Cardiac fibroblast (primary cell): ENCODE measurements at regions not wholly inside any gene's neighbourhood (a gene's known extent, or its start where the extent isn't known, plus 50 kb on each side); places are given as distances from the start of the nearest gene placed in this dataset.

Experiments used
- DNase-seq, 2 donors: peaks; one replicate each; pipeline versions ENCODE4 v3.0.0 to v3.0.0-alpha.2; 2010; ENCODE audit warnings: low read depth in 2 of 2
- H3K4me3 ChIP-seq, 2 donors: replicated peaks in 1 of 2; 1 replicate in 1 of 2; 2 replicates in 1 of 2; pipeline ENCODE4 v1.5.1; 2011; ENCODE audit warnings: low read depth in 2 of 2, low read length in 2 of 2, mild to moderate bottlenecking in 2 of 2, moderate library complexity in 1 of 2
- TF ChIP-seq, protein P1 (sequence below): IDR thresholded peaks from one replicate; pipeline ENCODE4 v1.5.1; 2011; ENCODE audit warnings: low read depth, mild to moderate bottlenecking, low read length, inconsistent platforms

DNA sequence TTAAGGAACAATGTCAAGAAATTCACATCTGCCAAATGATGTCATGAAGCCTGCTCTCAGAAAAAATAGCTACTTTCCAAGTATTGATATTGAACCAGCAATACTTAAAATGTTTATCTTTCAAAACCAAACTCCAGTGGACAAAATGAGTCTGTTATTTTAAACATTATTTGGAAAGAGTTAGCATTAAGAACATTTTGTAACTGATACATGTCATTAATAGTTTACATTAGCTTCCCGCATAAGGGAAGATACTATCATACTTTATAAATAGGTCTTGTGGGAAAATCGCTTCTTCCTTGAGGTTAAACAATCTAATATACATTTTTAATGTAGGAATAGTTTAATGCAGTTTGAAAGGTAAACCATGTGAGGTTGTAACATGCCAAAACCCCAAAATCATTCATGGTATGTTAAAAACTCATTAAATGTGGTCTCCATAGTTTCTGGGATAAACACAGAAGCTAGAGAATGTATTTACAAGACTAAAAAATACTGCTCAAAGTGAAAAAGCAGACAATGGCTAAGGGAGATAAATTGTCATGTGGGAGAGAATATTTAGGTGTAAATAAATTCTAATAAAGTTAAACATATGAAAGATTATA lies 73.4 kb upstream of the ATP2B1 start:
- no peak overlapping the region for H3K4me3 ChIP-seq
- no peak for DNase-seq

DNA sequence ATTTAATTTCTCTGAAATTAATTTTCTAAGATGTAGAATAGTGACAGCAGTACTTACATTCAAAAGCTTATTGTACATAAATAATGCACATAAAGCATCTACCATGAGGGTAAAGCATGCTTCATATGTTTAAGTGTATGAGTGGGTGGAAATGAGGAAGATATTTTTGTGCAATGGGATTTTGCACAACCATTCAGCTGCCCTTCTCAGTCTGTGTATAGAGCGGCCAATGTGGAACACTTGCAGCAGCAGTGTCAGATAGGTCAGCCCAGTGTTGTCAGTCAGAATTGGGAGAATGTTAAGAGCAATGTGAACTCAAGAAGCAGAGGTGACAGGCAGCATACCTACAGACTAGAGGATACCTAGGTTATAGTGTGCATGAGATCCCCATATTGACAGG lies 72.5 kb upstream of the ATP2B1 start:
- TF ChIP-seq, protein P1, sequence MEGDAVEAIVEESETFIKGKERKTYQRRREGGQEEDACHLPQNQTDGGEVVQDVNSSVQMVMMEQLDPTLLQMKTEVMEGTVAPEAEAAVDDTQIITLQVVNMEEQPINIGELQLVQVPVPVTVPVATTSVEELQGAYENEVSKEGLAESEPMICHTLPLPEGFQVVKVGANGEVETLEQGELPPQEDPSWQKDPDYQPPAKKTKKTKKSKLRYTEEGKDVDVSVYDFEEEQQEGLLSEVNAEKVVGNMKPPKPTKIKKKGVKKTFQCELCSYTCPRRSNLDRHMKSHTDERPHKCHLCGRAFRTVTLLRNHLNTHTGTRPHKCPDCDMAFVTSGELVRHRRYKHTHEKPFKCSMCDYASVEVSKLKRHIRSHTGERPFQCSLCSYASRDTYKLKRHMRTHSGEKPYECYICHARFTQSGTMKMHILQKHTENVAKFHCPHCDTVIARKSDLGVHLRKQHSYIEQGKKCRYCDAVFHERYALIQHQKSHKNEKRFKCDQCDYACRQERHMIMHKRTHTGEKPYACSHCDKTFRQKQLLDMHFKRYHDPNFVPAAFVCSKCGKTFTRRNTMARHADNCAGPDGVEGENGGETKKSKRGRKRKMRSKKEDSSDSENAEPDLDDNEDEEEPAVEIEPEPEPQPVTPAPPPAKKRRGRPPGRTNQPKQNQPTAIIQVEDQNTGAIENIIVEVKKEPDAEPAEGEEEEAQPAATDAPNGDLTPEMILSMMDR: no peak
- no peak overlapping the region for H3K4me3 ChIP-seq
- no peak for DNase-seq

More for the DNA sequence above, 73.4 kb upstream of the ATP2B1 start:
- TF ChIP-seq, protein P1: no peak

DNA sequence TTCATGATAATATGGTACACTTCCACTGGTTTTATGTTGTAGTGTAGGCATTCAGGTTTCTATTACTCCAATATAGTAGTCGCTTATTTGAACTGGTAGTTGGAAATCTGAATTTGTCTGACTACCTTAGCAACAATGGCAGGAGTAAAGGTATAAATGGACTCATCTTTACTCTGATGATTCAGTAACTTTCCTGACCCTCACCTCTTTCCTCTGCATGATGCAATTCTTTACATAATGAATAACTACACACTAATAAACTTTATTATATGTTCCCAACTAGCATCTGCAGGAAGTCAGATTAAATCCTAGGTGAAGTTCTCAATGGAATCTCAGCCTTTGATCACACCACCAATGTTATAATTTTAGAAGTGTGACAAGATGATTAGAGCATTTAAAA lies 70.5 kb upstream of the ATP2B1 start:
- TF ChIP-seq, protein P1: no peak
- DNase-seq: no peak
- no peak overlapping the region for H3K4me3 ChIP-seq

DNA sequence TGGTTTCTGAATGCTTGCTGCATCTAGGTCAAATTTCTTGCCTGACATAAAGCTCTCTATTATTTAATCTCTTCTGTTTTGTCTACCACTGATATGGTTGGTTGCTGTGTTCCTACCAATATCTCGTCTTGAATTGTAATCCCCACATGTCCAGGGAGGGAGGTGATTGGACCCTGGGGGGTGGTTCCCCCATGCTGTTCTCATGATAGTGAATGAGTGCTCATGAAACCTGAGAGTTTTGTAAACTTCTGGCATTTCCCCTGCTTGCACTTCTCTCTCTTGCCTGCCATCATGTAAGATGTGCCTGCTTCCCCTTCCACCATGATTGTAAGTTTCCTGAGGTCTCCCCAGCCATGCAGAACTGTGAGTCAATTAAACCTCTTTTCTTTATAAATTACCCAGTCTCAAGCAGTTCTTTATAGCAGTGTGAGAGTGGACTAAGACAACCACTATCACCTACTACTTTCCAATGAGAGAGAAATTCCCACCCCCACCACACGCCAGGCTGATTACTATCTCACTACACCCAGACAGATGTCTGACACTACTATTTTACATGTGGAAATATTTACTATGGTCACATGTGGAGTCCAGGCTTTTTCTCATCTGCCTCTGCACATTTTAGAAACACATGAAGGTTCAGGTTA lies 69.2 kb upstream of the ATP2B1 start:
- H3K4me3 ChIP-seq: no peak overlapping the region
- DNase-seq: no peak
- TF ChIP-seq, protein P1: no peak

DNA sequence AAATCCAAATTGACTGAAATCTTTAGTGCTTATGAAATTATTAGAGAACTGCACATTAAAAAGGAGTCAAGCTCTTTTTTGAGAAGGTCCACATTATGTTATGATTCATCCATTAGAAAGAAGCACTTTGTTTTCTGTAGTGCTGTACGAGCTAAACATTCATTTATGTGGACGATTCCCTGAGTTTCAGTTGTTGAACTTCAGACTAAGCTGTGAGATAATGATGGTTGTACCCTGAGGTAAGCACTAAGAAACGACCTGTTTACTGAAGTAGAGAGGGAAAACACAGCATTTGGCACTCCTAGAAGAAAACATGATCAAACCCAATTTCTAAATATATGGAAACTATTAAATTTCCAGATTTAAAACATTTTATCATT lies 67.3 kb upstream of the ATP2B1 start:
- TF ChIP-seq, protein P1: no peak
- no peak for DNase-seq

DNA sequence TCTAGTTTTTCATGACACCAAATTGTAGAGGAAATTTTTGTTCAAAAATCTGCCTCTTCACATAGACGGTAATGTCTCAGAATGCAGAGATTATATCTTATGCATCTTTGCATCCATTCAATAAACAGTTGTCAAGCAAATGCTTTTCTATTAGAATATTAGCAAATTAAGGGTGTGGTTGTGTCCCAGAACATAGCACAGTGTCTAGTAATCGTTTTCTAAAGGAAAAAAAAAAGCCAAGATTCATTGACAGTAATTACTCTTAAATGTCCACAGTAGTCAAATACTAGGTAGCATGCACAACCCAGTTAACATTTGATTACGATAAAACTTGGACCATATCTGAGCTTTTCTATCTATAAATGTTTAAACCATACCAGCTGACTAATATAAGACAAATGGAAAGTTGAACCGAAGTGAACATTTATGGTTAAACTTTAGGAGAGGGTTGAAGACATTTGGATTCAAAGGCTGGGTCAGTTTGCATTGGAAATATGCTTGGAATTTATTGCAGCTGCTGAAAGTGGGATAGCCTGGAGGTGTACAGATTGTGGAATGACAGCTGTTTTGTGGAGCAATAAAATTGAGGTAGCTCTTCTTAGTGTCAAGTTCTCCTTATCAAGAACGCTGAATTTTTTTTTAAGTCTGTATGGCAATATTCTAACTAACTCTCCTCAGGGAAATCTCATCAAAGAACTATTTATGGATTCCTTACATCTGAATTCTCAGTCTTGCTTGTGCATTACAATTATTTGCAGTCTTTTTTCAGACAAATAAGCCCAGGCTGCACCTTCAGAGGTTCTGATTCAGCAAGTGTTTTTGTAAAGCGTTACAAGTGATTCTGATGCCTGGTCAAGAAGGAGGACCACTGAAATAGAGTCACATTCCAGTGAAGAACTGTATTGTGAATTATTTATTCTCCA lies 66.7 kb upstream of the ATP2B1 start:
- H3K4me3 ChIP-seq: no peak overlapping the region
- TF ChIP-seq, protein P1: no peak
- no peak for DNase-seq

More for the DNA sequence above, 67.3 kb upstream of the ATP2B1 start:
- H3K4me3 ChIP-seq: no peak overlapping the region
